Stimulated activated naive CD8-positive, alpha-beta T cell treated with anti-CD3 and anti-CD28 coated beads, Interleukin-15, Interleukin-2, amounts not matched to agents 100 ng/mL and 50 ng/mL, for 24 hours (primary cell): ENCODE measurements at regions not wholly inside any gene's neighbourhood (a gene's known extent, or its start where the extent isn't known, plus 50 kb on each side); places are given as distances from the start of the nearest gene placed in this dataset.

Source experiments
- H3K27ac Mint-ChIP-seq: one replicate; pipeline ENCODE4 v1.8.0; 2021; ENCODE audit warnings: mild to moderate bottlenecking, mixed read lengths
- H3K27me3 Mint-ChIP-seq: one replicate; pipeline ENCODE4 v1.8.0; 2021; ENCODE audit warnings: mixed read lengths
- H3K36me3 Mint-ChIP-seq: one replicate; pipeline ENCODE4 v1.8.0; 2021; ENCODE audit warnings: low read depth, mixed read lengths
- H3K4me1 Mint-ChIP-seq: one replicate; pipeline ENCODE4 v1.8.0; 2021; ENCODE audit warnings: low read depth, mixed read lengths
- H3K4me3 Mint-ChIP-seq: one replicate; pipeline ENCODE4 v1.8.0; 2021; ENCODE audit warnings: mild to moderate bottlenecking, mixed read lengths
- H3K9me3 Mint-ChIP-seq: one replicate; pipeline ENCODE4 v1.8.0; 2021; ENCODE audit warnings: mixed read lengths

DNA sequence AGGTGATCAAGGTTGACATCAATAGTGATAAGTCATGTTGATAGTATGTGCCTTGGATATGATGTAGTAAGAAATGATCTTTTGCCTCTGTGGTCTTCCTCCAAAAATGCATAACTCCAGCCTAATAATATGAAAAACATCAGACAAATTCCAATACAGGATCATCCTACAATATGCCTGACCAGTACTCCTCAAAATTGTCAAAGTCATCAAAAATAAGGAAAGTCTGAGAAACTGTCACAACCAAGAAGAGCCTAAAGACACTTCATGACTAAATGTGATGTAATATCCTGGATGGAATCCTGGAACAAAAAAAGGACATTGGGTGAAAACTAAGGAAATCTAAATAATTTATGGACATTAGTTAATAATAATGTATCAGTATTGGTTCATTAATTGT, 50.3 kb upstream of the LCORL start:
- Mint-ChIP-seq H3K27me3 (peaks cover 42% of the 10 kb centered on the region), H3K36me3 (no peaks in the 10 kb centered on the region), H3K27ac (no peak overlapping the region), H3K4me3 (no peak overlapping the region), H3K4me1 (peaks cover 4% of the 10 kb centered on the region), H3K9me3 (peaks cover 5% of the 10 kb centered on the region)
